OCI-LY3 (cell line): ENCODE measurements at regions not wholly inside any gene's neighbourhood (a gene's known extent, or its start where the extent isn't known, plus 50 kb on each side); places are given as distances from the start of the nearest gene placed in this dataset.

ENCODE experiments used
- CTCF ChIP-seq: fragments of 200-600, 300-600 bp; sonication (generic); IDR thresholded peaks from 2 replicates; pipeline ENCODE4 v1.5.1; 2014; ENCODE audit warnings: antibody characterized with exemption, low read length, low read depth
- EZH2phosphoT487 ChIP-seq: fragments of 200-600 bp; shearing (Covaris generic); IDR thresholded peaks from 2 replicates; pipeline ENCODE4 v1.6.1; 2018; ENCODE audit warnings: antibody characterized with exemption, mixed run types, low read depth

GRCh38 chrX:116824785-116825184, 362.0 kb upstream of the CT83 start:
- no peak for TF ChIP-seq CTCF
- no peak for TF ChIP-seq EZH2phosphoT487
